ENCODE measurements at regions not wholly inside any gene's neighbourhood (a gene's known extent, or its start where the extent isn't known, plus 50 kb on each side); places are given as distances from the start of the nearest gene placed in this dataset.
"Not testable (repeated sequence)": the region's sequence is repeated elsewhere in the genome, so short reads cannot be mapped to it uniquely, and the experiment has no call there.

- H2AFZ ChIP-seq (ENCODE audit: low read depth, low read length, poor library complexity, severe bottlenecking); H3K4me2 ChIP-seq (ENCODE audit: low read length); RAD21 ChIA-PET (ENCODE audit: low non-redundant PET in 1 of 2, low total read pairs in 2 of 2, uncharacterized antibody in 2 of 2, unreplicated experiment in 2 of 2); H3K27ac ChIP-seq (ENCODE audit: low read depth, low read length); intact Hi-C loops (cut with micrococcal nuclease); H3K4me1 ChIP-seq (ENCODE audit: control insufficient read depth in 1 of 2, insufficient read depth in 2 of 2, low read length in 2 of 2); BruUV-seq (replicated peaks); H3K27me3 ChIP-seq (ENCODE audit: insufficient read depth, low read length); H3K9me3 ChIP-seq (ENCODE audit: control insufficient read depth in 1 of 2, insufficient read depth in 1 of 2, low read depth in 1 of 2, low read length in 2 of 2); H3K79me2 ChIP-seq (ENCODE audit: insufficient read depth, low read length); H3K4me3 ChIP-seq (replicated peaks in 1 of 2; ENCODE audit: low read depth in 1 of 2, low read length in 2 of 2); H3K9ac ChIP-seq (ENCODE audit: low read length); CTCF ChIA-PET; DNase-seq (ENCODE audit: low read depth, low spot score); POLR2A ChIA-PET; H3K9me2 ChIP-seq (ENCODE audit: insufficient read depth); H4K20me1 ChIP-seq (ENCODE audit: insufficient read depth); H3K36me3 ChIP-seq (ENCODE audit: control insufficient read depth in 1 of 2, insufficient read depth in 2 of 2, low read length in 2 of 2): not testable (repeated sequence)
- TF ChIP-seq CTCF (IDR thresholded peaks at IDR 0.05 in 2 of 3, conservative IDR thresholded peaks at IDR 0.05 in 1 of 3; ENCODE audit: borderline replicate concordance in 1 of 3, insufficient read depth in 1 of 3, low read depth in 2 of 3, low read length in 2 of 3): 0 out of 6 replicates have a peak, but pooled peaks of 1 of the 3 experiments have one; percentile 4
- ATAC-seq: peak; percentile 67
Observed at GRCh38 chr6:58181557-58182065, 864.2 kb downstream of the PRIM2 start.

- H3K9ac ChIP-seq (ENCODE audit: low read length); H3K9me3 ChIP-seq (ENCODE audit: control insufficient read depth in 1 of 2, insufficient read depth in 1 of 2, low read depth in 1 of 2, low read length in 2 of 2); H3K27ac ChIP-seq (ENCODE audit: low read depth, low read length); H3K4me1 ChIP-seq (ENCODE audit: control insufficient read depth in 1 of 2, insufficient read depth in 2 of 2, low read length in 2 of 2); H3K36me3 ChIP-seq (ENCODE audit: control insufficient read depth in 1 of 2, insufficient read depth in 2 of 2, low read length in 2 of 2); H3K4me2 ChIP-seq (ENCODE audit: low read length); H4K20me1 ChIP-seq (ENCODE audit: insufficient read depth); H3K4me3 ChIP-seq (replicated peaks in 1 of 2; ENCODE audit: low read depth in 1 of 2, low read length in 2 of 2); H3K79me2 ChIP-seq (ENCODE audit: insufficient read depth, low read length); H2AFZ ChIP-seq (ENCODE audit: low read depth, low read length, poor library complexity, severe bottlenecking); CTCF ChIA-PET; intact Hi-C loops (cut with micrococcal nuclease); POLR2A ChIA-PET; H3K9me2 ChIP-seq (ENCODE audit: insufficient read depth); ATAC-seq; BruUV-seq (replicated peaks); DNase-seq (ENCODE audit: low read depth, low spot score); RAD21 ChIA-PET (ENCODE audit: low non-redundant PET in 1 of 2, low total read pairs in 2 of 2, uncharacterized antibody in 2 of 2, unreplicated experiment in 2 of 2); H3K27me3 ChIP-seq (ENCODE audit: insufficient read depth, low read length): not testable (repeated sequence)
Observed at GRCh38 chr6:58185300-58185699, 867.9 kb downstream of the PRIM2 start.

- POLR2A ChIA-PET; H3K36me3 ChIP-seq (ENCODE audit: control insufficient read depth in 1 of 2, insufficient read depth in 2 of 2, low read length in 2 of 2); CTCF ChIA-PET; DNase-seq (ENCODE audit: low read depth, low spot score); H3K27ac ChIP-seq (ENCODE audit: low read depth, low read length); ATAC-seq; H2AFZ ChIP-seq (ENCODE audit: low read depth, low read length, poor library complexity, severe bottlenecking); BruUV-seq (replicated peaks); H3K4me3 ChIP-seq (replicated peaks in 1 of 2; ENCODE audit: low read depth in 1 of 2, low read length in 2 of 2); H3K79me2 ChIP-seq (ENCODE audit: insufficient read depth, low read length); H3K4me2 ChIP-seq (ENCODE audit: low read length); H3K27me3 ChIP-seq (ENCODE audit: insufficient read depth, low read length); H3K9ac ChIP-seq (ENCODE audit: low read length); H3K4me1 ChIP-seq (ENCODE audit: control insufficient read depth in 1 of 2, insufficient read depth in 2 of 2, low read length in 2 of 2); H3K9me3 ChIP-seq (ENCODE audit: control insufficient read depth in 1 of 2, insufficient read depth in 1 of 2, low read depth in 1 of 2, low read length in 2 of 2); RAD21 ChIA-PET (ENCODE audit: low non-redundant PET in 1 of 2, low total read pairs in 2 of 2, uncharacterized antibody in 2 of 2, unreplicated experiment in 2 of 2); intact Hi-C loops (cut with micrococcal nuclease); H3K9me2 ChIP-seq (ENCODE audit: insufficient read depth); H4K20me1 ChIP-seq (ENCODE audit: insufficient read depth): not testable (repeated sequence)
Observed at GRCh38 chr6:58193209-58193608, 875.8 kb downstream of the PRIM2 start.
